ENCODE measurements at regions not wholly inside any gene's neighbourhood (a gene's known extent, or its start where the extent isn't known, plus 50 kb on each side); places are given as distances from the start of the nearest gene placed in this dataset.

DNA sequence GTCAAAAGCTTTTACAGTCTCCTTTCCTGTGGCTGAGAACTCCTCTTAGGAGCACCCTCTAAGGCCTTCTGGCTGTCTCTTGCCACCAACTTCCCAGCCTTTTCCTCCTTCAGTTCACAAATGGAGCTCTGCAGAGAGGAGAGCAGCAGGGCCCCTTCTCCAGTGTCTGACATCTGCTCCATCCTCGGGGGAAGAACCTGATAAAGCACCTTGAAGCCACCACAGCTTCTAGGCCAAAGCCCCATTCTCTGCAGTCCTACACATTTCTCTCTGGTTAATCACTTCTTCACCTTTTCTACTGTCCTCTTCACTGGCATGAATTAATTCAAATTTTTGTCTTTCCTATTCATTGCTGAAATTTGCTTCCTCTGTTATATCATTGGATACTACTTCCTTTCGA, 378.1 kb upstream of the POU3F1 start (continued):
- TF ChIP-seq, protein P1, sequence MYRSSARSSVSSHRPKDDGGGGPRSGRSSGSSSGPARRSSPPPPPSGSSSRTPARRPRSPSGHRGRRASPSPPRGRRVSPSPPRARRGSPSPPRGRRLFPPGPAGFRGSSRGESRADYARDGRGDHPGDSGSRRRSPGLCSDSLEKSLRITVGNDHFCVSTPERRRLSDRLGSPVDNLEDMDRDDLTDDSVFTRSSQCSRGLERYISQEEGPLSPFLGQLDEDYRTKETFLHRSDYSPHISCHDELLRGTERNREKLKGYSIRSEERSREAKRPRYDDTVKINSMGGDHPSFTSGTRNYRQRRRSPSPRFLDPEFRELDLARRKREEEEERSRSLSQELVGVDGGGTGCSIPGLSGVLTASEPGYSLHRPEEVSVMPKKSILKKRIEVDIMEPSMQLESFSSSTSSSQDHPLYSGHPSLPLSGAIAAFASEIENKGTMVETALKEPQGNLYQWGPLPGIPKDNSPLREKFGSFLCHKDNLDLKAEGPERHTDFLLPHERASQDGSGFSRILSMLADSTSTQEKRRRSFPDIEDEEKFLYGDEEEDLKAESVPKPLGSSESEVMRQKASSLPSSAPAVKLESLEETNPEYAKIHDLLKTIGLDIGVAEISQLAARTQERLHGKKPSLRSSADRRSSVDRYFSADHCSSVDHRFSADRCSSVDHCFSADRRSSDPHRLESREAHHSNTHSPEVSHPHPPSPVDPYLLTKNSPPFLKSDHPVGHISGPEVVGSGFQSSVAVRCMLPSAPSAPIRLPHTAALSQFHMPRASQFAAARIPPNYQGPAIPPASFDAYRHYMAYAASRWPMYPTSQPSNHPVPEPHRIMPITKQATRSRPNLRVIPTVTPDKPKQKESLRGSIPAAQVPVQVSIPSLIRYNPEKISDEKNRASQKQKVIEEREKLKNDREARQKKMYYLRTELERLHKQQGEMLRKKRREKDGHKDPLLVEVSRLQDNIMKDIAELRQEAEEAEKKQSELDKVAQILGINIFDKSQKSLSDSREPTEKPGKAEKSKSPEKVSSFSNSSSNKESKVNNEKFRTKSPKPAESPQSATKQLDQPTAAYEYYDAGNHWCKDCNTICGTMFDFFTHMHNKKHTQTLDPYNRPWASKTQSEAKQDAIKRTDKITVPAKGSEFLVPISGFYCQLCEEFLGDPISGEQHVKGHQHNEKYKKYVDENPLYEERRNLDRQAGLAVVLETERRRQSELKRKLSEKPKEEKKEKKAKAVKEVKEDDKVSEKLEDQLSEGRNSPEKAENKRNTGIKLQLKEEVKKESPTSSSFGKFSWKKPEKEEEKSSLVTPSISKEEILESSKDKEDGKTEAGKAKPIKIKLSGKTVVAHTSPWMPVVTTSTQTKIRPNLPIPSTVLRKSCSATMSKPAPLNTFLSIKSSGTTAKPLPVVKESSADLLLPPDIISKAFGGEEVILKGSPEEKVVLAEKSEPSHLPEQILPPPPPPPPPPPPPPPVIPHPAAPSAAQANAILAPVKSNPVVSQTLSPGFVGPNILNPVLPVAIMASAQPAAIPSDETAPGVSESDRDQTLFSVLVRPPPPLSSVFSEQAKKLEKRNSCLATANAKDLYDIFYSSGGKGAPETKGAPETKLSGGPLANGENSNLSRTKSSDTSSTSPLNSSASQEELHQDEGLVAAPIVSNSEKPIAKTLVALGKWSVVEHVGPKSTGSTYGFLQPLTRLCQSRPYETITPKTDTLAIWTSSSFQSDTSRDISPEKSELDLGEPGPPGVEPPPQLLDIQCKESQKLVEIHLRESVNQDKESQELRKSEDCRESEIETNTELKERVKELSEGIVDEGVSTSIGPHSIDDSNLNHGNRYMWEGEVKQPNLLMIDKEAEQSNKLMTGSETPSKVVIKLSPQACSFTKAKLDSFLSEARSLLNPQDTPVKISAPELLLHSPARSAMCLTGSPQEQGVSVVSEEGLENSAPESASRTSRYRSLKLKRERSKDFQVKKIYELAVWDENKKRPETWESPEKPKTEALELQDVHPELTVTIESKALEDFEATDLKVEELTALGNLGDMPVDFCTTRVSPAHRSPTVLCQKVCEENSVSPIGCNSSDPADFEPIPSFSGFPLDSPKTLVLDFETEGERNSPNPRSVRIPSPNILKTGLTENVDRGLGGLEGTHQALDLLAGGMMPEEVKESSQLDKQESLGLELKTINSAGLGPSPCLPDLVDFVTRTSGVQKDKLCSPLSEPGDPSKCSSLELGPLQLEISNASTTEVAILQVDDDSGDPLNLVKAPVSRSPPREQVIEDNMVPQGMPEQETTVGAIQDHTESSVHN (IDR thresholded peaks at IDR 0.05; ENCODE audit: borderline replicate concordance in 1 of 2, low read depth in 1 of 2): no peak
- TF ChIP-seq ZNF699 (CRISPR knock-in tag; IDR thresholded peaks at IDR 0.05; ENCODE audit: insufficient replicate concordance): no peak

Measured in K562 (cell line).